ENCODE measurements at regions not wholly inside any gene's neighbourhood (a gene's known extent, or its start where the extent isn't known, plus 50 kb on each side); places are given as distances from the start of the nearest gene placed in this dataset.

GRCh38 chr11:109150581-109150980 lies 271.4 kb upstream of the C11orf87 start:
- TF ChIP-seq CTCF (IDR thresholded peaks at IDR 0.05) = no peak
- no peak for TF ChIP-seq POLR2A (IDR thresholded peaks at IDR 0.05)

All from adrenal gland (tissue), 5 donors.